Right cardiac atrium (tissue), 5 donors: ENCODE measurements at regions not wholly inside any gene's neighbourhood (a gene's known extent, or its start where the extent isn't known, plus 50 kb on each side); places are given as distances from the start of the nearest gene placed in this dataset.

Experiments
- ATAC-seq, 2 donors: fragments of 200-7000 bp; cut with Tn5 transposase; one replicate each; pipeline versions ENCODE4 v1.8.0 to v1.9.1; 2020; ENCODE audit warnings: moderate library complexity in 2 of 2, mild to moderate bottlenecking in 1 of 2
- DNase-seq, 3 donors: peaks; one replicate each; pipeline ENCODE4 v3.0.0-alpha.2; 2020
- H3K27ac ChIP-seq: one replicate; pipeline ENCODE4 v1.5.1; 2013; ENCODE audit warnings: mild to moderate bottlenecking, low read length, control low read depth, moderate library complexity
- H3K27me3 ChIP-seq: one replicate; pipeline ENCODE4 v1.6.1; 2013; ENCODE audit not compliant: control insufficient read depth, insufficient read depth
- H3K4me1 ChIP-seq: one replicate; pipeline ENCODE4 v1.6.1; 2013; ENCODE audit warnings: low read length; ENCODE audit not compliant: control insufficient read depth, insufficient read depth
- H3K4me3 ChIP-seq: one replicate; pipeline ENCODE4 v1.5.1; 2013; ENCODE audit warnings: low read length, control low read depth
- H3K9me3 ChIP-seq: one replicate; pipeline ENCODE4 v1.6.1; 2013; ENCODE audit warnings: low read length; ENCODE audit not compliant: control insufficient read depth
- WGBS: extraction: QIAGEN DNeasy Blood & Tissue Kit; methylation state at CpG from one replicate; pipeline ENCODE4 v1.1.7; 2013; 5-methylcytosine and 5-hydroxymethylcytosine counted together
- intact Hi-C, 4 donors: fragments of 100-400 bp; cut with DNase I; formaldehyde crosslinking; loops; one replicate each; pipeline versions ENCODE4 v1.11.0 to v1.14.0; 2022 to 2023
- donor health status: healthy with polysubstance abuse.
- donor health status: DM: no; HTN: yes; CAD: no.
- donor health status: DM: no; HTN: no; CAD: no.
- donor health status: DM: no; HTN: yes; CAD: no; lungs with severe emphysema.
- donor health status: DM: yes; HTN: yes; CAD: no.

- ATAC-seq (no peak), DNase-seq (no peak)
- H3K27ac ChIP-seq: no peak overlapping the region
- no peaks in the 10 kb centered on the region for H3K27me3 ChIP-seq
- no peaks in the 10 kb centered on the region for H3K9me3 ChIP-seq
- H3K4me3 ChIP-seq: no peak overlapping the region
- 76% methylated on average over 2 of the region's 2 CpGs for WGBS
- H3K4me1 ChIP-seq: peaks cover 2% of the 10 kb centered on the region
- intact Hi-C loops: no loop called here
These were observed 276.5 kb upstream of the MTNR1B start for GRCh38 chr11:92692826-92693546.

GRCh38 chr11:92696076-92696475 is 273.4 kb upstream of the MTNR1B start:
- no peak overlapping the region for H3K27ac ChIP-seq
- H3K4me1 ChIP-seq: peaks cover 2% of the 10 kb centered on the region
- H3K27me3 ChIP-seq: no peaks in the 10 kb centered on the region
- DNase-seq (no peak), ATAC-seq (no peak)
- H3K9me3 ChIP-seq: no peaks in the 10 kb centered on the region
- WGBS: 82% methylated on average over 1 of the region's 1 CpG
- H3K4me3 ChIP-seq: no peak overlapping the region
- intact Hi-C loops: no loop called here

- peaks cover 2% of the 10 kb centered on the region for H3K4me1 ChIP-seq
- H3K27me3 ChIP-seq: no peaks in the 10 kb centered on the region
- no peaks in the 10 kb centered on the region for H3K9me3 ChIP-seq
- ATAC-seq (no peak), DNase-seq (no peak)
- no peak overlapping the region for H3K4me3 ChIP-seq
- H3K27ac ChIP-seq: no peak overlapping the region
- 59% methylated on average over 11 of the region's 11 CpGs for WGBS
- intact Hi-C loops: no loop called here
These were observed 271.8 kb upstream of the MTNR1B start for GRCh38 chr11:92697461-92698312.

DNA sequence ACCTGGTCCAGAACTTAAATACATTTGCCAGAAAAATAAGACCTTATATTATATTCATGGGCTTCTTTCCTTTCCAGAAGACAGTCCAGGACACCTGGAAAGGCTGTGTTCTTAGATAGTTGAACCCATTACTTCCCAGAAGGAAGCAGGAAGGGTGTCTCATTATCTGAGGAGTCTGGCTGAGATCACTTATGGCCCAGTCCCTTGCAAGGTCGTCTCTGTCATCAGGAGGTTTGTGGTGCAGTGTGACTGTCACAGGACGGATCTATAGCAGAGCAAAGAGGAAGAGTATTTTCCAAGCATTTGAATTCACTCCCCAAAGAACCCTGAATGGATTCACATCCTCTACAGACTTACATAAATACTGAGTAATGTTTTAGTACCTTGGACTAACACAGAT is 270.7 kb upstream of the MTNR1B start:
- Histone ChIP-seq H3K9me3 (no peaks in the 10 kb centered on the region), H3K27me3 (no peaks in the 10 kb centered on the region), H3K4me3 (no peak overlapping the region), H3K4me1 (peaks cover 2% of the 10 kb centered on the region), H3K27ac (no peak overlapping the region)
- DNase-seq (no peak), ATAC-seq (no peak)
- WGBS: 56% methylated on average over 2 of the region's 2 CpGs
- intact Hi-C loops: no loop called here

DNA sequence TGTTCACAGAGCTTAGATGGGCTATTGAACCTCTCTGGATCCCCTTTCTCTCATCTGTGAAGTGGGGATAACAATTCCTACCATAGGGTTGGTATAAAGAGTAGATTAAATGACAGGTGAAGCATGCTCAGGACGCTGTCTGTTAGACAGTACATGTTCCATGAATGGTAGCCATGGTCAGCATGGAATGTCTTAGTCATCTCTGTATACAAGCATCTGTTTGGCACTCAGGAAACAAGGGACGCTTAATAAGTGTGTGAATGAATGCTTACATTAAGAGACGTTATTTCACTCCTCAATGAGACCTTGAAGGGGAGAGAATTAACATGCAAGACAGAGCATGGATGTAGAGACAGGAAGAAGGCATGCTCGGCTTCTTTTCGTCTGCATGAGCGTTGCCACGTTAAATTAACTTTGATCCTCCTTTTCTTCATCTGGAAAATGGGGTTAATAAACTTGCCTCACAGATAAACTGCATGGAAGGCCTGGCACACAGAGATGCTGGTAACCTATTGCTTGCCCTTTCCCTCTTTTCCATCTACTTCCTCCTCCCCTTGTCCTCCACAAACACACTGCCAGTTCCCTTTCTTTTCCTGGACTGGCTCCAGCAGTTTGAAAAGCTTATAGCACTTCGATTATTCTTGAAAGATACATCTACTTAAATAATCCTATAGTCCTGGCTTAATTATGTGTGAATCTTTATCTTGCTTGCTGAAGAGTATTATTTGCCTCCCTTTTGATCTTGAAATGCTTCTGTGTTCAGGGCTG is 267.2 kb upstream of the MTNR1B start:
- WGBS: 79% methylated on average over 8 of the region's 8 CpGs
- Histone ChIP-seq H3K27ac (no peak overlapping the region), H3K9me3 (no peaks in the 10 kb centered on the region), H3K4me3 (no peak overlapping the region), H3K4me1 (peaks cover 4% of the 10 kb centered on the region), H3K27me3 (no peaks in the 10 kb centered on the region)
- intact Hi-C loops: no loop called here
- no peak for ATAC-seq
- DNase-seq: no peak

DNA sequence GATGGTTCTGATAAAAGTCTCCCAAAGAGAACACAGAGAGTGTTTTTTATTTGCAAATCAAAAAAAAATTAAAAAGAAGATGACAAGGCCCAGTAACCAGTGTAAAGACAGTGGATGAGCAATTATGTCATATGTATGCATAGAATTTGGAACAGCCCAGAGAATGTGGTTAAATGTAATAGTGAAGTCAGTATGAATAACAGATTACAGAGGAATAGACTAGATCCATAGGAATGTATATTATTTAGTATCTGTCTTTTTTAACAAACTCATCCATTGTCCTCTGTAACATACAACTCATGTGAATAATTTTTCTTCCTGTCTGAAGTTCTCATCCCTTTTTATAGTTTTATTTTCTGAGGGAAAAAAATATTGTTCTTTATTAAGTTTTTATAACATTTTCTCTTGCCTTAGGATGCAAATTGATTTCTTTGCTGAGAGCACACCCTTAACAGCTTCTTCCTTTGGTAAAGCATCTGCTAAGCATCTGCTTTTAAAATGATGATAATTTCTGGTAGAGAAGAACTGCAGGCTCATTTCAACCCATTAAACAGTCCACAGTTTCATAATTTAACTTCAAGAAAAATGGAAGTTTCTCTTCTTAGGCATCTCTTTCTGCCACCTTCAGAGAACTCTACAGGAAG is 266.5 kb upstream of the MTNR1B start:
- ATAC-seq (no peak), DNase-seq (no peak)
- Histone ChIP-seq H3K27me3 (no peaks in the 10 kb centered on the region), H3K9me3 (no peaks in the 10 kb centered on the region), H3K27ac (no peak overlapping the region), H3K4me1 (peaks cover 4% of the 10 kb centered on the region), H3K4me3 (no peak overlapping the region)
- intact Hi-C loops: no loop called here

GRCh38 chr11:92703449-92703830 is 266.0 kb upstream of the MTNR1B start:
- intact Hi-C loops: no loop called here
- 18% methylated on average over 3 of the region's 3 CpGs for WGBS
- Histone ChIP-seq H3K27me3 (no peaks in the 10 kb centered on the region), H3K4me1 (peaks cover 4% of the 10 kb centered on the region), H3K27ac (no peak overlapping the region), H3K4me3 (no peak overlapping the region), H3K9me3 (no peaks in the 10 kb centered on the region)
- ATAC-seq (peak in 1 of 2 donors; percentile 38), DNase-seq (no peak)

- H3K27ac ChIP-seq: peak overlapping the region; percentile 92
- H3K4me3 ChIP-seq: no peak overlapping the region
- DNase-seq: no peak
- H3K27me3 ChIP-seq: no peaks in the 10 kb centered on the region
- peaks cover 4% of the 10 kb centered on the region for H3K4me1 ChIP-seq
- intact Hi-C loops: no loop called here
- no peaks in the 10 kb centered on the region for H3K9me3 ChIP-seq
- peak; percentile 22 to 50 for ATAC-seq
- WGBS: 50% methylated on average over 3 of the region's 3 CpGs
These were observed 262.3 kb upstream of the MTNR1B start for GRCh38 chr11:92707173-92707619.

DNA sequence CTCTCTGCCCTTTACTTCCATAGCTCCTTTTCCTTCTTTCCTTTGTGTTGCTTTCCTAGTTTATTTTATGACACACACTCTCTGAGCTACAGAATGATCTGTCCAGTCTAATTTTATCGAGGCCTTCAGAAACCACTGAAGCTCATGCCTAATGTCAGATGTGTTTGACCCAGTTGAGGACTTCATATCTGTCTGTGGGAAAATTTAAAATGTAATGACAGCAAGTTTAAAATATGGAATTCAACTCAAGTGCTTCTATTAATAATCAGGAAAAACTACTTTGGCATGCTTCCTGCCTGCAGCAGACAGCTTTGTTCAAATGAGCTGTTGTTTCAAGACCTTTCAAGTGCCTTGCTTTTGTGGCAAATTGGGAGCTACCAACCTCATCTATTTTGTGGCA is 261.8 kb upstream of the MTNR1B start:
- H3K4me3 ChIP-seq: no peak overlapping the region
- DNase-seq (no peak), ATAC-seq (peak; percentile 82 to 83)
- peaks cover 4% of the 10 kb centered on the region for H3K4me1 ChIP-seq
- H3K27ac ChIP-seq: peak overlapping the region; percentile 92
- no peaks in the 10 kb centered on the region for H3K27me3 ChIP-seq
- H3K9me3 ChIP-seq: no peaks in the 10 kb centered on the region
- WGBS: 24% methylated on average over 1 of the region's 1 CpG
- intact Hi-C loops: no loop called here

DNA sequence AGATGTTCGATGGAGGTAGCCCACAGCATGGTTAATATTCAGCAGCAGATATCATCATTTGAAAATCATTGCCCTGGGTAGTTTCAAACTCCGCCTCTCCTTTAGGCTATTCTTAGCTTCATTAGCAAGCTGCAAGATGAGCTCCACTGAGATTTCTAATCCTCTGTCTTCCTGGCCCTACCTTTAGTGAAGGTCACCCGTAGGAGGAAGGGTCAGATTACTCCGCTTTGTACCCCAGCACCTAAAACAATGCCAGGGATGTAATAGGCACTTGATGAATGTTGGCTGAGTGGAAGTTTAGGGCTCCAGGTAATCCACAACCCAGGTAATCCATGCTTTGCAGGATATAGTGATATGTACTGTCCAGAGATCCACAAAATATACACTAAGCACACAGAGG is 260.1 kb upstream of the MTNR1B start:
- ATAC-seq (no peak), DNase-seq (no peak)
- intact Hi-C loops: no loop called here
- no peaks in the 10 kb centered on the region for H3K9me3 ChIP-seq
- H3K4me1 ChIP-seq: peaks cover 4% of the 10 kb centered on the region
- H3K4me3 ChIP-seq: no peak overlapping the region
- no peaks in the 10 kb centered on the region for H3K27me3 ChIP-seq
- WGBS: 67% methylated on average over 4 of the region's 4 CpGs
- no peak overlapping the region for H3K27ac ChIP-seq
